ENCODE measurements at regions not wholly inside any gene's neighbourhood (a gene's known extent, or its start where the extent isn't known, plus 50 kb on each side); places are given as distances from the start of the nearest gene placed in this dataset.
"Not testable (repeated sequence)": the region's sequence is repeated elsewhere in the genome, so short reads cannot be mapped to it uniquely, and the experiment has no call there.

DNA sequence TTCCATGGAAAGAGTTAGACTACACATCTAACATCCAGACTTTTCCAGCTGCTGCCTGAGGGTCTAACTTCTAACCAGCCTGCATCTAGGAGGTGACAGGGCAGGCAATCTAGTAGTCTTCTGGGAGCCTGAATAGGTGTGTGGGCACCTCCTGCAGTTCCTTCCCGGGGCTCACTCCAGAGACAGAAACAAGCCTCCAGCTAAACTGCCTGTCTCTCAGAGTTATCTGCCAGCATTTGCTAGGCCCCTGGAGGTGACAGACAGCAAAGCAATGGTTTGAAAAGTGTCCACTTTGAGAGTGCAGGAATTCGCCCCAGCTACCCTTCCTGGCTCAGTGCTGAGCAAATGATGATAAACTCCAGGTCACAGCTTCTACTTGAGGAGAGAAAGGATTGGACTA, 240.5 kb upstream of the PRSS16 start:
- Histone ChIP-seq H3K27ac (no peak overlapping the region), H3K36me3 (no peaks in the 10 kb centered on the region), H3K9me3 (peaks cover 4 to 7% of the 10 kb centered on the region in 2 donors), H3K27me3 (peaks cover 2% of the 10 kb centered on the region), H3K4me3 (no peak overlapping the region), H3K4me1 (ENCODE audit: insufficient read depth) (no peaks in the 10 kb centered on the region)
- intact Hi-C loops (cut with DNase I) = no loop called here
- no peak for DNase-seq
- WGBS, 3 donors = 44 to 50% (median 49%) methylated on average over 2 of the region's 2 CpGs
- TF ChIP-seq EP300 (IDR thresholded peaks at IDR 0.05) = no peak
- TF ChIP-seq, protein P1, sequence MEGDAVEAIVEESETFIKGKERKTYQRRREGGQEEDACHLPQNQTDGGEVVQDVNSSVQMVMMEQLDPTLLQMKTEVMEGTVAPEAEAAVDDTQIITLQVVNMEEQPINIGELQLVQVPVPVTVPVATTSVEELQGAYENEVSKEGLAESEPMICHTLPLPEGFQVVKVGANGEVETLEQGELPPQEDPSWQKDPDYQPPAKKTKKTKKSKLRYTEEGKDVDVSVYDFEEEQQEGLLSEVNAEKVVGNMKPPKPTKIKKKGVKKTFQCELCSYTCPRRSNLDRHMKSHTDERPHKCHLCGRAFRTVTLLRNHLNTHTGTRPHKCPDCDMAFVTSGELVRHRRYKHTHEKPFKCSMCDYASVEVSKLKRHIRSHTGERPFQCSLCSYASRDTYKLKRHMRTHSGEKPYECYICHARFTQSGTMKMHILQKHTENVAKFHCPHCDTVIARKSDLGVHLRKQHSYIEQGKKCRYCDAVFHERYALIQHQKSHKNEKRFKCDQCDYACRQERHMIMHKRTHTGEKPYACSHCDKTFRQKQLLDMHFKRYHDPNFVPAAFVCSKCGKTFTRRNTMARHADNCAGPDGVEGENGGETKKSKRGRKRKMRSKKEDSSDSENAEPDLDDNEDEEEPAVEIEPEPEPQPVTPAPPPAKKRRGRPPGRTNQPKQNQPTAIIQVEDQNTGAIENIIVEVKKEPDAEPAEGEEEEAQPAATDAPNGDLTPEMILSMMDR (IDR thresholded peaks at IDR 0.05) = no peak
- no peak for TF ChIP-seq POLR2A (IDR thresholded peaks at IDR 0.05)

DNA sequence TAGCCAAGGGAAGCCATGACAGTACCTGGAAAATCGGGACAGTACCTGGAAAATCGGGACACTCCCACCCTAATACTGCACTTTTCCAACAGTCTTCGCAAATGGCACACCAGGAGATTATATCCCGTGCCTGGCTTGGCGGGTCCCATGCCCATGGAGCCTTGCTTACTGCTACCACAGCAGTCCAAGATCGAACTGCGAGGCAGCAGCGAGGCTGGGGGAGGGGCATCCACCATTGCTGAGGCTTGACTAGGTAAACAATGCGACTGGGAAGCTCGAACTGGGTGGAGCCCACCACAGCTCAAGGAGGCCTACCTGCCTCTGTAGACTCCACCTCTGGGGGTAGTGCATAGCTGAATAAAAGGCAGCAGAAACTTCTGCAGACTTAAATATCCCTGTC, 238.9 kb upstream of the PRSS16 start:
- H3K36me3 ChIP-seq; H3K9me3 ChIP-seq; H3K4me1 ChIP-seq (ENCODE audit: insufficient read depth); H3K27ac ChIP-seq; intact Hi-C loops (cut with DNase I); H3K27me3 ChIP-seq; H3K4me3 ChIP-seq; DNase-seq: not testable (repeated sequence)
- WGBS, 3 donors = 96 to 98% (median 96%) methylated on average over 10 of the region's 10 CpGs

DNA sequence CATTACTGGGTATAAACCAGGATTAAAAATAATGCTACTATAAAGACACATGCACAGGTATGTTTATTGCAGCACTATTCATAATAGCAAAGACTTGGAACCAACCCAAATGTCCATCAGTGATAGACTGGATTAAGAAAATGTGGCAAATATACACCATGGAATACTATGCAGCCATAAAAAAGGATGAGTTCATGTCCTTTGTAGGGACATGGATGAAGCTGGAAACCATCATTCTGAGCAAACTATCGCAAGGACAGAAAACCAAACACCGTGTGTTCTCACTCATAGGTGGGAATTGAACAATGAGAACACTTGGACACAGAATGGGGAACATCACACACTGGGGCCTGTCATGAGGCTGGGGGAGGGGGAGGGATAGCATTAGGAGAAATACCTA, 233.4 kb upstream of the PRSS16 start:
- H3K27me3 ChIP-seq; H3K27ac ChIP-seq; H3K4me1 ChIP-seq (ENCODE audit: insufficient read depth); H3K36me3 ChIP-seq; H3K9me3 ChIP-seq; H3K4me3 ChIP-seq; DNase-seq; intact Hi-C loops (cut with DNase I): not testable (repeated sequence)
- 88 to 95% (median 94%) methylated on average over 2 of the region's 2 CpGs for WGBS, 3 donors

DNA sequence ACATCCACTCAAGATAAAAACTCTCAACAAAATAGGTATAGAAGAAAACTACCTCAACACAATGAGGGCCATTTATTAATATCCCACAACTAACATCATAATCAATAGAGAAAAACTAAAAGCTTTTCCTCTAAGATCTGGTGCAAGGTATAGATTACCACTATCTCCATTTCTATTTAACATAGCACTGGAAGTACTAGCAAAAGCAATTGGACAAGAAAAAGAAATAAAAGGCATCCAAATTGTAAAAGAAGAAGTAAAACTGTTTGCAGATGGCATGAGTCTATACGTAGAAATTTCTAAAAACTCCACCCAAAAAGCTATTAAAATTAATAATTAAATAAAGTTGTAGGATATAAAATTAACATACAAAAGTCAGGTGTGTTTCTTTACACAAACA, 230.8 kb upstream of the PRSS16 start:
- H3K27me3 ChIP-seq = no peaks in the 10 kb centered on the region
- no peak for DNase-seq
- H3K36me3 ChIP-seq = no peaks in the 10 kb centered on the region
- H3K27ac ChIP-seq = no peak overlapping the region
- no peaks in the 10 kb centered on the region for H3K4me1 ChIP-seq (ENCODE audit: insufficient read depth)
- intact Hi-C loops (cut with DNase I) = no loop called here
- peaks cover 0 to 4% of the 10 kb centered on the region in 2 donors for H3K9me3 ChIP-seq
- WGBS, 3 donors = 0 to 54% (median 0%) methylated on average over 1 of the region's 1 CpG
- TF ChIP-seq EP300 (IDR thresholded peaks at IDR 0.05) = no peak
- TF ChIP-seq POLR2A (IDR thresholded peaks at IDR 0.05) = no peak
- TF ChIP-seq, protein P1 (IDR thresholded peaks at IDR 0.05) = no peak
- H3K4me3 ChIP-seq = no peak overlapping the region

DNA sequence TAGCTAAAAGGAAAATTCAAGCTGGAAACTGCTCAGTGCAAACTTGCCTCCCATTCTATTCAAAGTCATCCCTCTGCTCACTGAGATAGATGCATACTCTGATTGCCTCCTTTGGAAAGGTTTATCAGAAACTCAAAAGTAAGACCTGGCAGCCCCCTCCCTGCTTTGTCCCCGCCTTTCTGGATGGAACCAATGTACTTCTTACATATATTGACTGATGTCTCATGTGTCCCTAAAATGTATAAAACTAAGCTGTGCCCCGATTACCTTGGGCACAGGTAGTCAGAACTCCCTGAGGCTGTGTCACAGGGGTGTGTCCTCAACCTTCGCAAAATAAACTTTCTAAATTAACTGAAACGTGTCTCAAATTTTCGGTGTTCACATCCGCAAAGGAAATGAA, 229.1 kb upstream of the PRSS16 start:
- WGBS, 3 donors = 95 to 97% (median 96%) methylated on average over 6 of the region's 6 CpGs
- intact Hi-C loops (cut with DNase I); H3K9me3 ChIP-seq: not testable (repeated sequence)

DNA sequence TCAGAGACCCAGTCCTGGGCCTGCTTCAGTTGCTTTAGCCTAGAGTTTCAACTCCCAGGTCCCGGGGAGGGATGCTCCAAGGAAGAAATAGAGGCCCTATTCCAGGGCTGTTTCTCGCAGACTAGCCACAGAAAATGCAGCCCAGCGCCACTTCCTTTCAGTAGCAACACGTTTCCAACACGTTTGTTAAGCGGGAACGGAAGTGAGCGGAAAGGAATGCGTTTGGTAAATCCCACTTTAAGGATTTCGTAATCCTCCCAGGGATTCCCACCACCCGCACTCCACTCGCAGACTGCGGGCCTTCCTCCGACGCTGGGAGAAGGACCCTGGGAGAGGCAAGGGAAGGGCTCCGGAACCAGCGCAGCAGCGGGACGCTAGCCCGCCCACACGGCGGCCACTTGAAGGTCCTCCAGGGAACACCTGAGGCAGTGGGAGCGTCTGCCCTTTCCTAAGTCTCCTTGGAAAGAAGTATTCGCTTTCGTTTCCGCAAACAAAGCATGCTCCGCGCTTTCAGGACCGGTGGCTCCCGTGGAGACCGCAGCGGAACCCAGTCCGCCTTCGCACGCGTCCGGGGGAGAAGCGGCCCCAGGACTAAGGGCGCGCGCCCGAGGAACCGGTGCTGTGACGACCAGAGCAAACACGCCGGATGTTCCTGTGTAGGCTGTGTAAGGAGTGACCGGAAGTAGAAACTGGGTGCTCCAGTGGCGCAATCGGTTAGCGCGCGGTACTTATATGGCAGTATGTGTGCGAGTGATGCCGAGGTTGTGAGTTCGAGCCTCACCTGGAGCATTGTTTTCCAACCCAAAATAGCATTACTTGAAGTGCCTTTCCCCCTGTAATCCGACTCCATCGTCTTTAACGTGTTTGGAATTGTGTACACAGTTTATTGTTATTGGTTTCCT, 227.6 kb upstream of the PRSS16 start:
- peaks cover 0 to 9% of the 10 kb centered on the region in 2 donors for H3K9me3 ChIP-seq
- WGBS, 3 donors = 1 to 2% (median 1%) methylated on average over 58 of the region's 58 CpGs
- no peaks in the 10 kb centered on the region for H3K36me3 ChIP-seq
- peak overlapping the region; percentile 79 to 89 for H3K27ac ChIP-seq
- H3K27me3 ChIP-seq = no peaks in the 10 kb centered on the region
- DNase-seq = peak; percentile 83 to 88 (median 85)
- TF ChIP-seq POLR2A (IDR thresholded peaks at IDR 0.05) (peak; percentile 63), EP300 (IDR thresholded peaks at IDR 0.05) (no peak)
- TF ChIP-seq, protein P1 (IDR thresholded peaks at IDR 0.05) = no peak
- H3K4me1 ChIP-seq (ENCODE audit: insufficient read depth) = no peaks in the 10 kb centered on the region
- H3K4me3 ChIP-seq = peak overlapping the region; percentile 81
- intact Hi-C loops (cut with DNase I) = no loop called here

More for the DNA sequence above, 229.1 kb upstream of the PRSS16 start:
- not testable (repeated sequence) for H3K36me3 ChIP-seq; H3K27ac ChIP-seq; H3K4me3 ChIP-seq; DNase-seq; H3K27me3 ChIP-seq; H3K4me1 ChIP-seq (ENCODE audit: insufficient read depth)

All from ovary (tissue), 7 donors.